CD4-positive, alpha-beta memory T cell (primary cell): ENCODE measurements at regions not wholly inside any gene's neighbourhood (a gene's known extent, or its start where the extent isn't known, plus 50 kb on each side); places are given as distances from the start of the nearest gene placed in this dataset.
"Not testable (repeated sequence)": the region's sequence is repeated elsewhere in the genome, so short reads cannot be mapped to it uniquely, and the experiment has no call there.

ENCODE experiments used
- CTCF ChIA-PET: fragments of 350-600 bp; sonication (Branson Sonifier 250); formaldehyde crosslinking; loops from one replicate; lab custom pipeline; 2021; ENCODE audit warnings: inconsistent platforms; ENCODE audit not compliant: partially characterized antibody; lab: Charles Lee
- POLR2A ChIA-PET: fragments of 350-600 bp; sonication (Branson Sonifier 250); formaldehyde crosslinking; loops from one replicate; lab custom pipeline; 2021; ENCODE audit not compliant: partially characterized antibody; lab: Charles Lee
- DNase-seq, 5 donors: peaks; one replicate each; pipeline versions ENCODE4 v3.0.0 to v3.0.0-alpha.2; 2020 to 2022; ENCODE audit warnings: mixed read lengths in 1 of 5
- H3K27ac ChIP-seq: one replicate; pipeline ENCODE4 v1.7.0; 2013; ENCODE audit warnings: low read depth, low read length
- H3K27me3 ChIP-seq: 2 replicates; pipeline ENCODE4 v1.7.0; 2013; ENCODE audit warnings: mild to moderate bottlenecking, low read length, moderate library complexity; ENCODE audit not compliant: insufficient read depth
- H3K36me3 ChIP-seq: 2 replicates; pipeline ENCODE4 v1.7.0; 2013; ENCODE audit warnings: mild to moderate bottlenecking, low read length, moderate library complexity; ENCODE audit not compliant: insufficient read depth
- H3K4me1 ChIP-seq: 2 replicates; pipeline ENCODE4 v1.7.0; 2013; ENCODE audit warnings: mild to moderate bottlenecking, low read length, moderate library complexity; ENCODE audit not compliant: insufficient read depth
- H3K4me3 ChIP-seq, 2 donors: one replicate each; pipeline ENCODE4 v1.7.0; 2013; ENCODE audit warnings: low read length in 2 of 2, mild to moderate bottlenecking in 1 of 2
- H3K9me3 ChIP-seq, 2 donors: one replicate each; pipeline ENCODE4 v1.7.0; 2013; ENCODE audit warnings: low read length in 2 of 2, control low read depth in 1 of 2; ENCODE audit not compliant: control insufficient read depth in 1 of 2
- H3K27ac Mint-ChIP-seq, 7 donors: one replicate each; pipeline ENCODE4 v1.8.0; 2020 to 2021; ENCODE audit warnings: mixed read lengths in 7 of 7, mild to moderate bottlenecking in 6 of 7, inconsistent platforms in 3 of 7, moderate library complexity in 3 of 7
- H3K27me3 Mint-ChIP-seq, 2 donors: one replicate each; pipeline ENCODE4 v1.8.0; 2020 to 2021; ENCODE audit warnings: mixed read lengths in 2 of 2
- H3K36me3 Mint-ChIP-seq, 2 donors: one replicate each; pipeline ENCODE4 v1.8.0; 2020 to 2021; ENCODE audit warnings: mixed read lengths in 2 of 2, inconsistent platforms in 1 of 2, mild to moderate bottlenecking in 1 of 2
- H3K4me1 Mint-ChIP-seq, 4 donors: one replicate each; pipeline ENCODE4 v1.8.0; 2020 to 2021; ENCODE audit warnings: mixed read lengths in 4 of 4, mild to moderate bottlenecking in 1 of 4
- H3K4me3 Mint-ChIP-seq, 8 donors: one replicate each; pipeline ENCODE4 v1.8.0; 2020 to 2021; ENCODE audit warnings: mixed read lengths in 8 of 8, mild to moderate bottlenecking in 7 of 8, moderate library complexity in 6 of 8, inconsistent platforms in 3 of 8
- H3K9me3 Mint-ChIP-seq, 8 donors: one replicate each; pipeline ENCODE4 v1.8.0; 2020 to 2021; ENCODE audit warnings: mixed read lengths in 8 of 8, mild to moderate bottlenecking in 5 of 8, inconsistent platforms in 3 of 8, moderate library complexity in 1 of 8
- intact Hi-C: fragments of 100-400 bp; cut with micrococcal nuclease; formaldehyde crosslinking; loops from one replicate; pipeline ENCODE4 v1.15.1; 2023

- CTCF ChIA-PET = no interaction called here
Measured at GRCh38 chr9:124120272-124120671, 108.7 kb downstream of the LHX2 start.

GRCh38 chr9:124121725-124122124, 110.2 kb downstream of the LHX2 start:
- peaks cover 0 to under 1% (median 0%) of the 10 kb centered on the region in 4 donors for H3K4me1 Mint-ChIP-seq
- H3K36me3 Mint-ChIP-seq = no peaks in the 10 kb centered on the region
- no peak for DNase-seq
- Histone ChIP-seq H3K27me3 (no peaks in the 10 kb centered on the region), H3K4me1 (no peaks in the 10 kb centered on the region), H3K27ac (no peak overlapping the region), H3K4me3 (no peak overlapping the region), H3K9me3 (no peaks in the 10 kb centered on the region), H3K36me3 (no peaks in the 10 kb centered on the region)
- H3K27ac Mint-ChIP-seq = no peak overlapping the region
- ChIA-PET CTCF (no interaction called here), POLR2A (no interaction called here)
- intact Hi-C loops = loop anchor here (10.0 kb wide), 1 partner anchor 133 kb away; the partner anchor contains the start of gene NEK6
- H3K9me3 Mint-ChIP-seq = peaks cover 0 to 12% (median 3%) of the 10 kb centered on the region in 8 donors
- H3K27me3 Mint-ChIP-seq = peaks cover 5 to 10% of the 10 kb centered on the region in 2 donors
- no peak overlapping the region for H3K4me3 Mint-ChIP-seq

More at GRCh38 chr9:124120272-124120671, 108.7 kb downstream of the LHX2 start:
- Histone ChIP-seq H3K4me1 (no peaks in the 10 kb centered on the region), H3K27me3 (no peaks in the 10 kb centered on the region), H3K36me3 (no peaks in the 10 kb centered on the region), H3K27ac (no peak overlapping the region), H3K9me3 (no peaks in the 10 kb centered on the region), H3K4me3 (no peak overlapping the region)
- POLR2A ChIA-PET = no interaction called here
- DNase-seq = no peak
- peaks cover 13 to 15% of the 10 kb centered on the region in 2 donors for H3K27me3 Mint-ChIP-seq
- H3K4me3 Mint-ChIP-seq = no peak overlapping the region
- no peaks in the 10 kb centered on the region for H3K36me3 Mint-ChIP-seq
- peaks cover 2 to 17% (median 6%) of the 10 kb centered on the region in 8 donors for H3K9me3 Mint-ChIP-seq
- H3K27ac Mint-ChIP-seq = peak overlapping the region in 1 of 7 donors; percentile 17
- H3K4me1 Mint-ChIP-seq = no peaks in the 10 kb centered on the region
- intact Hi-C loops = loop anchor here (10.0 kb wide), 1 partner anchor 135 kb away; the partner anchor contains the start of gene NEK6

GRCh38 chr9:124122321-124122720, 110.8 kb downstream of the LHX2 start:
- Histone ChIP-seq H3K27me3 (no peaks in the 10 kb centered on the region), H3K4me1 (peaks cover 3% of the 10 kb centered on the region), H3K36me3 (no peaks in the 10 kb centered on the region), H3K27ac (no peak overlapping the region), H3K4me3 (no peak overlapping the region), H3K9me3 (no peaks in the 10 kb centered on the region)
- H3K36me3 Mint-ChIP-seq = no peaks in the 10 kb centered on the region
- H3K4me1 Mint-ChIP-seq = peaks cover 0 to 7% (median 3%) of the 10 kb centered on the region in 4 donors
- no peak overlapping the region for H3K4me3 Mint-ChIP-seq
- H3K9me3 Mint-ChIP-seq = peaks cover 0 to 8% (median 1%) of the 10 kb centered on the region in 8 donors
- ChIA-PET POLR2A (no interaction called here), CTCF (interaction anchor here (0.5 kb wide), 1 partner anchor 257 kb away, joined by 3 read pairs; no protein-coding TSS in a partner anchor)
- no peak overlapping the region for H3K27ac Mint-ChIP-seq
- no peak for DNase-seq
- intact Hi-C loops = loop anchor here (10.0 kb wide), 1 partner anchor 132 kb away; the partner anchor contains the start of gene NEK6
- peaks cover 2 to 6% of the 10 kb centered on the region in 2 donors for H3K27me3 Mint-ChIP-seq

DNA sequence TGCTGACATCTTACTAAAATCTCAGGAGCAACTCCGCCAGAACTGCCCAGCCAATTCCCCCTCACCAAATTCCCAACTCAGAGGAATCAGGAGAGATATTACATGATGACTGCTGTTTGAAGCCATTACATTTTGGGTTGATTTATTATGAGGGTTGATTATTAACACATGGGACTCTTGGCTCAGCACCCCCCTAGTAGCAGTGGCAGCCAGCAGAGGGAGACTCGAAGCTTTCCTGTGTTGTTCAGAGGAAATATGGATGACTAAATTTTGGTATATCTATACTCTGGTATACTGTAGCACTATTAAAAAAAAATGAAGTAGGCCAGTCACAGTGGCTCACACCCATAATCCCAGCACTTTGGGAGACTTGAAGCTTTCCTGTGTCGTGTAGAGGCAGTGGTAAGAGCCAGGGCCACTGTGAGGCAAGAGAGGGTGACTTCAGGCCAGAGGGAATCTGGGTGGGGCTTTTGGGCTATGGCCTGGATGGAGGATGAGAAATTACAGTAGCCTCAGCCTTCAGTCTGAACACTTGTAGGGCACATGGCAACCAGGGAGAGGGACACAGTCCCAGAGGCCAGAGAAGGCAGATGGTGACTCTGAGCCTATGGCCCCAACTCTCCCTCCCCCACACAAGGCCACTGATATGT, 111.4 kb downstream of the LHX2 start:
- H3K27ac Mint-ChIP-seq = no peak overlapping the region
- Histone ChIP-seq H3K27me3 (no peaks in the 10 kb centered on the region), H3K4me3 (no peak overlapping the region), H3K36me3 (no peaks in the 10 kb centered on the region), H3K9me3 (no peaks in the 10 kb centered on the region), H3K4me1 (peaks cover 3% of the 10 kb centered on the region), H3K27ac (no peak overlapping the region)
- DNase-seq = no peak
- peaks cover 0 to 7% (median 3%) of the 10 kb centered on the region in 4 donors for H3K4me1 Mint-ChIP-seq
- intact Hi-C loops = loop anchor here (10.0 kb wide), 1 partner anchor 132 kb away; the partner anchor contains the start of gene NEK6
- H3K36me3 Mint-ChIP-seq = no peaks in the 10 kb centered on the region
- ChIA-PET CTCF (no interaction called here), POLR2A (no interaction called here)
- peaks cover 0 to 6% of the 10 kb centered on the region in 2 donors for H3K27me3 Mint-ChIP-seq
- H3K4me3 Mint-ChIP-seq = no peak overlapping the region
- H3K9me3 Mint-ChIP-seq = peaks cover 0 to 8% (median 1%) of the 10 kb centered on the region in 8 donors

DNA sequence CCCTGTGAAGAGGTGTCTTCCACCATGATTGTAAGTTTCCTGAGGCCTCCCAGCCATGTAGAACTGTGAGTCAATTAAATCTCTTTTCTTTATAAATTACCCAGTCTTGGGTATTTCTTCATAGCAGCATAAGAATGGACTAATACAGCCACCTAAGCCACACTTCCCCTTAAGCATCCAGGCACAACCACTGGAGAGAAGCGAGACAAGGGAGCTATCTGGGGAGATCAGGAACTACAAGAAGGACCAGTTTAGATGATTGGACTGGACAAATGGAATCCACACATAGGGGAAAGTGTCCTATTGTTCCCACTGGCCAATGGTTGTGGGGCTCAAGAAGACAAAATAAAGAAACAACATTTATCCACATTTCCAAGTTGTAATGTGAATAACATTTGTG, 112.1 kb downstream of the LHX2 start:
- DNase-seq, H3K27ac ChIP-seq, H3K4me3 ChIP-seq, H3K4me1 Mint-ChIP-seq, H3K27me3 ChIP-seq, H3K27me3 Mint-ChIP-seq, H3K4me1 ChIP-seq, H3K9me3 ChIP-seq, H3K36me3 ChIP-seq, H3K36me3 Mint-ChIP-seq, POLR2A ChIA-PET, CTCF ChIA-PET, H3K9me3 Mint-ChIP-seq, H3K27ac Mint-ChIP-seq, H3K4me3 Mint-ChIP-seq: not testable (repeated sequence)
- intact Hi-C loops = loop anchor here (10.0 kb wide), 1 partner anchor 131 kb away; the partner anchor contains the start of gene NEK6

DNA sequence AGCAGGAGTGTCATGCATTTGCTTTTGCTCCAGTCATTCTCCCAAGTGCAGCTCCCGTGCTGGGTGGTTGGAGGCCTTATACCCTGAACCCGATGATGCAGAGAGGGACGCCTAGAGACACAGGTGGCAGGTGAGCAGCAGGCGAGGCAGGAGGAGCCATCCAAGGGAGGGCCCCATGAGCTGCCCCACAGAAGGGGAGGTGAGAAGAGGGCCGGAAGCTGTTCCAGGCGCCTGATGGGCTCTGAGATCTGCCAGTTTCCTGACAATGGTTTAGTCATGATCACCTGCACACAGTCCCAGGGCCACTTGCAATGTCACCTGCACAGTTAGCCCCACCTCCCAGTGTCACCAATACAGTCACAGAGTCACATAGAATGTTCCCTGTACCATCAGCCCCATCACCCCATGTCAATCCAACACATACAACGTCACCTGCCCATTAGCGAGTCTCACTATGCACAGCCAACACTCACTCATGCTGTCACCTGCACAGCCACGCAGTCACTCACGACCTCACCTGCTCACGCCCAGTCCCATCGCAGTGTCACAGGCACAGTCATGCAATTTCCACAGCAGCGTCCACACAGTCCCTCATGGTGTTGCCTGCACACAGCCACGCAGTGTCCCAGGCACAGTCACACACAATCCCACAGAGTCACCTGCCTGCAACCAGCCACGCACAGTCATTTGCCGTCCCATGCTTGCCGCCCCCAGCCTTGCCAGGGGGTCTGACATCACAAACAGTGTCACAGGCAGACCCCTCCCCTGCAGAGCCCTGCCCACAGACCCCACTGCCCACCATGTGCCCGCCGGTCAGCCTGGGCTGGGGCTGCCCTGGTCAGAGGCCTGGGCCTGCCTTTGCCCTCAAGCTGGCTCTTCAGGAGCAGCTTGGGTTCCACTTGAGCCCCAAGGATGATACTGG, 113.4 kb downstream of the LHX2 start:
- H3K27me3 ChIP-seq = no peaks in the 10 kb centered on the region
- Mint-ChIP-seq H3K4me3 (no peak overlapping the region), H3K36me3 (no peaks in the 10 kb centered on the region), H3K27me3 (peaks cover 0 to 2% of the 10 kb centered on the region in 2 donors), H3K9me3 (peaks cover 0 to 8% (median 1%) of the 10 kb centered on the region in 8 donors), H3K27ac (peak overlapping the region in 1 of 7 donors; percentile 36), H3K4me1 (peaks cover 0 to 7% (median 3%) of the 10 kb centered on the region in 4 donors)
- ChIA-PET CTCF (no interaction called here), POLR2A (no interaction called here)
- H3K4me3 ChIP-seq = no peak overlapping the region
- peaks cover 3% of the 10 kb centered on the region for H3K4me1 ChIP-seq
- H3K9me3 ChIP-seq = no peaks in the 10 kb centered on the region
- H3K36me3 ChIP-seq = no peaks in the 10 kb centered on the region
- no peak overlapping the region for H3K27ac ChIP-seq
- intact Hi-C loops = loop anchor here (10.0 kb wide), 1 partner anchor 130 kb away; the partner anchor contains the start of gene NEK6
- DNase-seq = no peak

DNA sequence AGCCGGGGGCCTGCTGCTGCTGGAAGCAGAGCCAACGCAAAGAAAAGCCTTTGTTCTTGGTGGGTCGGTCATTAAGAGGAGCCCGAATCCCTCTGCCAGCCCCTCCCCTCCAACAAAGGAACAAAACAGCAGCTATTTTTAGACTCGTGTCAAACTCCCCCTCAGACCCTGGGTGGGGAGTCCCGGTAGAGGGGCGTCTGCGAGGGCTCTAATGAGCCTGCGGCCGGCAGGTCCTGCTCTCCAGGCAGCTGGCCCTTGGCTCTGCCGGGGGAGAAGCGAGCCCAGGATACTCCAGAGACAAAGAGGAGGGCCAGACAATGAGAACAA, 114.0 kb downstream of the LHX2 start:
- CTCF ChIA-PET = interaction anchor here (1.6 to 3.6 kb wide), 4 partner anchors 12 to 411 kb away, joined by 4 to 16 read pairs (median 12); no protein-coding TSS in a partner anchor
- Histone ChIP-seq H3K4me3 (no peak overlapping the region), H3K27me3 (no peaks in the 10 kb centered on the region), H3K9me3 (no peaks in the 10 kb centered on the region), H3K36me3 (no peaks in the 10 kb centered on the region), H3K27ac (no peak overlapping the region), H3K4me1 (peaks cover 3% of the 10 kb centered on the region)
- Mint-ChIP-seq H3K4me3 (no peak overlapping the region), H3K9me3 (peaks cover 0 to 8% (median 1%) of the 10 kb centered on the region in 8 donors), H3K4me1 (peaks cover 0 to 7% (median 3%) of the 10 kb centered on the region in 4 donors), H3K27ac (no peak overlapping the region), H3K36me3 (no peaks in the 10 kb centered on the region), H3K27me3 (peaks cover 0 to 2% of the 10 kb centered on the region in 2 donors)
- POLR2A ChIA-PET = no interaction called here
- no peak for DNase-seq
- intact Hi-C loops = loop anchor here (10.0 kb wide), 1 partner anchor 129 kb away; the partner anchor contains the start of gene NEK6
